GM23248 (cell line): ENCODE measurements at regions not wholly inside any gene's neighbourhood (a gene's known extent, or its start where the extent isn't known, plus 50 kb on each side); places are given as distances from the start of the nearest gene placed in this dataset.

Experiments used
- DNase-seq: peaks from one replicate; pipeline ENCODE4 v3.0.0-alpha.2; 2015
- H2AFZ ChIP-seq: fragments of 200-600 bp; sonication (generic); 2 replicates; pipeline ENCODE4 v1.6.1; 2016; ENCODE audit warnings: antibody characterized with exemption
- H3F3A ChIP-seq: fragments of 200-600 bp; sonication (generic); 2 replicates; pipeline ENCODE4 v1.6.1; 2016; ENCODE audit warnings: mild to moderate bottlenecking, antibody characterized with exemption, mixed run types; ENCODE audit not compliant: insufficient read depth
- H3K27ac ChIP-seq: fragments of 200-600 bp; sonication (generic); 2 replicates; pipeline ENCODE4 v1.5.1; 2016; ENCODE audit warnings: mild to moderate bottlenecking
- H3K27me3 ChIP-seq: fragments of 200-600 bp; sonication (generic); replicated peaks from 2 replicates; pipeline ENCODE4 v1.6.1; 2016; ENCODE audit warnings: mild to moderate bottlenecking; ENCODE audit not compliant: insufficient read depth
- H3K36me3 ChIP-seq: fragments of 200-600 bp; sonication (generic); 2 replicates; pipeline ENCODE4 v1.6.1; 2016; ENCODE audit warnings: low read depth, mild to moderate bottlenecking
- H3K4me1 ChIP-seq: fragments of 200-600 bp; sonication (generic); 2 replicates; pipeline ENCODE4 v1.6.1; 2016; ENCODE audit warnings: mild to moderate bottlenecking; ENCODE audit not compliant: insufficient read depth
- H3K4me2 ChIP-seq: fragments of 200-600 bp; sonication (generic); one replicate; pipeline ENCODE4 v1.6.1; 2016; ENCODE audit warnings: mild to moderate bottlenecking; ENCODE audit not compliant: unreplicated experiment
- H3K4me3 ChIP-seq: fragments of 200-600 bp; sonication (generic); 2 replicates; pipeline ENCODE4 v1.5.1; 2016; ENCODE audit warnings: mild to moderate bottlenecking
- H3K79me2 ChIP-seq: fragments of 200-600 bp; sonication (generic); 2 replicates; pipeline ENCODE4 v1.6.1; 2016; ENCODE audit warnings: mild to moderate bottlenecking; ENCODE audit not compliant: insufficient read depth
- H3K9ac ChIP-seq: fragments of 200-600 bp; sonication (generic); 2 replicates; pipeline ENCODE4 v1.6.1; 2016; ENCODE audit warnings: mild to moderate bottlenecking
- H3K9me2 ChIP-seq: fragments of 200-600 bp; sonication (generic); 2 replicates; pipeline ENCODE4 v1.6.1; 2016; ENCODE audit warnings: mixed run types, mild to moderate bottlenecking, moderate library complexity; ENCODE audit not compliant: insufficient read depth
- H3K9me3 ChIP-seq: fragments of 200-600 bp; sonication (generic); one replicate; pipeline ENCODE4 v1.6.1; 2017; ENCODE audit warnings: low read depth
- H4K20me1 ChIP-seq: fragments of 200-600 bp; sonication (generic); 2 replicates; pipeline ENCODE4 v1.6.0; 2016; ENCODE audit not compliant: insufficient read depth
- EZH2 ChIP-seq: fragments of 200-600 bp; sonication (generic); IDR thresholded peaks from 2 replicates; pipeline ENCODE4 v1.6.1; 2018; ENCODE audit warnings: antibody characterized with exemption, mild to moderate bottlenecking; ENCODE audit not compliant: insufficient read depth, poor library complexity, severe bottlenecking
- EZH2phosphoT487 ChIP-seq: fragments of 200-600 bp; sonication (generic); IDR thresholded peaks from 2 replicates; pipeline ENCODE4 v1.6.1; 2018; ENCODE audit warnings: antibody characterized with exemption, moderate library complexity, mild to moderate bottlenecking, low read depth; ENCODE audit not compliant: insufficient read depth
- WGBS, 2 experiments: methylation state at CpG; one replicate each; pipeline ENCODE4 v1.1.6; 2015 to 2017; ENCODE audit warnings: low lambda C conversion rate in 2 of 2, low coverage in 1 of 2; ENCODE audit errors: missing lambda C conversion rate in 2 of 2; 5-methylcytosine and 5-hydroxymethylcytosine counted together
- in situ Hi-C: fragments of 300-500 bp; cut with MboI; formaldehyde crosslinking; loops from 2 replicates; pipeline ENCODE4 v1.15.0; 2020

DNA sequence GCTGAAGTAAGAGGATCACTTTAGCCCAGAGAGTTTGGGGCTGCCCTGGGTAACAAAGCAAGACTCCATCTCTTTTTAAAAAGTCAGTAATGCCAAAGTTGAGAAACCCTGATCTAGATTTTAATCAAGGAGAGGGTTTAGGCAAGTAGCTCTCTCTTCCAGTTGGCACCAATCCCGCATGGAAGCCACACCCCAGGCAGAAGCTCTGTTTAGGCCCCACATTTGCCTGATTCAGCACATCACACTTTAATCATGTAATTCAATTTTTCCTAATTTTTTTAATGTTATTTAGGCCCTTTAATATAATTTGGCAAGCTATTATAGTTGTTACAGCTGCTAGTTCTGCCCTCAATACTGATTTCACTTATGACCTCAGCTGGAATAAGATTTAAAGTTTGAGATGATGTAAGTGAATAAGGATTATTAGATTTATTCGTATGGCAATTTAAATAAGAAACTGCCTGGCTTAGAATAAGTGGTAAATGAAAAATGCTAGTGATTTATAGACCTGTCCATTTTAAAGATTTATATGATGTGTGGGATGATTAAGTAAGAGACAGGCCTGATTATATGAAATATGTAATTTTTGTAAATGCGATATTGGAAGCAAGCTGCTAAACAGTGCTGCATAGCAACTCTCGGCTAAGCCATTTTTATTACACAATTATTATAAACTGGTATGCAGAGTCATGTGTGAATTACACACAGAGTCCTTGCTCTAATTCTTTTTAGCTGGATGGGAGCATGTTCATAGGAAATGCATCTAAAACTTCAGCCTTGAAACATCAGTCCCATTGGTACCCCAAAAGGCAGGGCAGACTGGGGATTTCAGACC is 80.2 kb upstream of the NFE2L3 start:
- H3K4me1 ChIP-seq: no peaks in the 10 kb centered on the region
- peaks cover 13% of the 10 kb centered on the region for H3K27me3 ChIP-seq
- no peaks in the 10 kb centered on the region for H3K79me2 ChIP-seq
- no peak for DNase-seq
- in situ Hi-C loops: loop anchor here (10.0 kb wide), 1 partner anchor 177 kb away; no protein-coding TSS in a partner anchor
- 23 to 25% methylated on average over 4 of the region's 4 CpGs for WGBS, 2 experiments
- H3K36me3 ChIP-seq: no peaks in the 10 kb centered on the region
- H3K27ac ChIP-seq: no peak overlapping the region
- no peak for TF ChIP-seq EZH2phosphoT487
- TF ChIP-seq EZH2: no peak
- H4K20me1 ChIP-seq: no peaks in the 10 kb centered on the region
- H3K4me2 ChIP-seq: no peak overlapping the region
- H3K9me2 ChIP-seq: no peaks in the 10 kb centered on the region
- H3K4me3 ChIP-seq: no peak overlapping the region
- H3K9ac ChIP-seq: no peak overlapping the region
- no peak overlapping the region for H2AFZ ChIP-seq
- H3F3A ChIP-seq: no peaks in the 10 kb centered on the region
- H3K9me3 ChIP-seq: no peaks in the 10 kb centered on the region

DNA sequence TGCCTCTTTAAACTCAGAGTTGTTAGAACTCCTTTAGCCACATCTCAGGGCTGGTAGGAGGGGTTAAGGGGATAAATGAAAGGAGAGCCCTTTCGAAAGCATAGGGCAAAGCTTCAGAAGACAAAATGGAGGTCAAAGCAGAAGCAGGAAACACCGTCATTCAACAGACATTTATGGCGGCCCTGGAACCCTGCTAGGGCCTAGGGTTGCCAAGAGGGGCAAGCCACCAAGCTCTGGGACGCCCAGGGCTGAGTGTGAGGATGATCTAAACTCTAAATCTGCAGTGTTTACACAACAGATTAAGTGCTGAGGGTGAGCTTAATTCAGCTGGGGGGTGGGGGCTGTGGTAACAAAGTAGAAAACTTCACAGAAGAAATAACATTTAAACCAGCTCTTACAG is 79.0 kb upstream of the NFE2L3 start:
- no peaks in the 10 kb centered on the region for H3K9me3 ChIP-seq
- TF ChIP-seq EZH2phosphoT487 (no peak), EZH2 (no peak)
- H3K4me2 ChIP-seq: no peak overlapping the region

GRCh38 chr7:26074919-26075318 is 77.1 kb upstream of the NFE2L3 start:
- Histone ChIP-seq H3K9me2 (no peaks in the 10 kb centered on the region), H3K79me2 (no peaks in the 10 kb centered on the region), H3K9me3 (no peaks in the 10 kb centered on the region), H3K4me2 (no peak overlapping the region), H3K4me1 (no peaks in the 10 kb centered on the region), H3K9ac (no peak overlapping the region), H3K27me3 (peaks cover 39% of the 10 kb centered on the region), H3K4me3 (no peak overlapping the region), H3K36me3 (no peaks in the 10 kb centered on the region), H3F3A (no peaks in the 10 kb centered on the region), H3K27ac (no peak overlapping the region), H4K20me1 (no peaks in the 10 kb centered on the region), H2AFZ (no peak overlapping the region)
- TF ChIP-seq EZH2 (no peak), EZH2phosphoT487 (no peak)
- in situ Hi-C loops: loop anchor here (10.0 kb wide), 1 partner anchor 180 kb away; no protein-coding TSS in a partner anchor
- no peak for DNase-seq
- 35 to 41% methylated on average over 4 of the region's 4 CpGs for WGBS, 2 experiments

More for the DNA sequence above, 79.0 kb upstream of the NFE2L3 start:
- WGBS, 2 experiments: 42 to 53% methylated on average over 4 of the region's 4 CpGs
- Histone ChIP-seq H3K9ac (no peak overlapping the region), H3K79me2 (no peaks in the 10 kb centered on the region), H3K4me1 (no peaks in the 10 kb centered on the region), H2AFZ (no peak overlapping the region), H3K9me2 (no peaks in the 10 kb centered on the region), H3K27me3 (peaks cover 25% of the 10 kb centered on the region), H4K20me1 (no peaks in the 10 kb centered on the region), H3K27ac (no peak overlapping the region), H3K36me3 (no peaks in the 10 kb centered on the region), H3K4me3 (no peak overlapping the region), H3F3A (no peaks in the 10 kb centered on the region)
- DNase-seq: no peak
- in situ Hi-C loops: loop anchor here (10.0 kb wide), 1 partner anchor 178 kb away; no protein-coding TSS in a partner anchor

GRCh38 chr7:26076691-26077090 is 75.3 kb upstream of the NFE2L3 start:
- Histone ChIP-seq H3K4me3 (no peak overlapping the region), H3K9ac (no peak overlapping the region), H3K9me3 (no peaks in the 10 kb centered on the region), H3K27me3 (peaks cover 39% of the 10 kb centered on the region), H2AFZ (no peak overlapping the region), H3K27ac (no peak overlapping the region), H3K9me2 (no peaks in the 10 kb centered on the region), H3K4me1 (no peaks in the 10 kb centered on the region), H4K20me1 (no peaks in the 10 kb centered on the region), H3K36me3 (no peaks in the 10 kb centered on the region), H3F3A (no peaks in the 10 kb centered on the region), H3K79me2 (no peaks in the 10 kb centered on the region), H3K4me2 (no peak overlapping the region)
- 30 to 35% methylated on average over 6 of the region's 6 CpGs for WGBS, 2 experiments
- no peak for TF ChIP-seq EZH2phosphoT487
- TF ChIP-seq EZH2: no peak
- no peak for DNase-seq
- in situ Hi-C loops: loop anchor here (10.0 kb wide), 1 partner anchor 182 kb away; no protein-coding TSS in a partner anchor
